Loucy (cell line): ENCODE measurements at regions not wholly inside any gene's neighbourhood (a gene's known extent, or its start where the extent isn't known, plus 50 kb on each side); places are given as distances from the start of the nearest gene placed in this dataset.

ENCODE experiments used
- EZH2phosphoT487 ChIP-seq: fragments of 200-600 bp; IDR thresholded peaks from 2 replicates; pipeline ENCODE4 v1.6.1; 2018; ENCODE audit warnings: antibody characterized with exemption, mild to moderate bottlenecking, moderate library complexity, borderline replicate concordance
- TF ChIP-seq, protein P1 (sequence below): fragments of 200-600 bp; sonication (generic); conservative IDR thresholded peaks from 2 replicates; pipeline ENCODE4 v1.5.1; 2014; ENCODE audit warnings: mild to moderate bottlenecking, antibody characterized with exemption, low read length

DNA sequence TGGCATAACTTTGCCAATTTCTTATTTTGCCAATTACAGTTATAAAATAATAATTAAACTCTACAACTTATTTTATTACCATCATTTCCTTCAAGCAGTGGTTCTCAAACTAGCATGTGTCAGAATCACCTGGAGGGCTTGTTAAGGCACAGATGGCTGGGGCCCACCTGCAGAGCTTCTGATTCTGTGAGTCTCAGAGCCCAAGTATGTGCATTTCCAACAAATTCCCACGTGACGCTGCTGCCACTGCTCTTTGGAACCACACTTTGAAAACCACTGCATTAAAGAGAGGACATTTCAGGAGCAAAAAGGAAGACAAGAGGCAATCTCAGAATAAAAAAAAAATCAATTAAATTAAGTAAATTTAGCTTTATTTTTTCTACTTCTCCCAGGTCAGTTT, 94.0 kb upstream of the HNRNPA3 start:
- TF ChIP-seq EZH2phosphoT487, result no peak
- TF ChIP-seq, protein P1, sequence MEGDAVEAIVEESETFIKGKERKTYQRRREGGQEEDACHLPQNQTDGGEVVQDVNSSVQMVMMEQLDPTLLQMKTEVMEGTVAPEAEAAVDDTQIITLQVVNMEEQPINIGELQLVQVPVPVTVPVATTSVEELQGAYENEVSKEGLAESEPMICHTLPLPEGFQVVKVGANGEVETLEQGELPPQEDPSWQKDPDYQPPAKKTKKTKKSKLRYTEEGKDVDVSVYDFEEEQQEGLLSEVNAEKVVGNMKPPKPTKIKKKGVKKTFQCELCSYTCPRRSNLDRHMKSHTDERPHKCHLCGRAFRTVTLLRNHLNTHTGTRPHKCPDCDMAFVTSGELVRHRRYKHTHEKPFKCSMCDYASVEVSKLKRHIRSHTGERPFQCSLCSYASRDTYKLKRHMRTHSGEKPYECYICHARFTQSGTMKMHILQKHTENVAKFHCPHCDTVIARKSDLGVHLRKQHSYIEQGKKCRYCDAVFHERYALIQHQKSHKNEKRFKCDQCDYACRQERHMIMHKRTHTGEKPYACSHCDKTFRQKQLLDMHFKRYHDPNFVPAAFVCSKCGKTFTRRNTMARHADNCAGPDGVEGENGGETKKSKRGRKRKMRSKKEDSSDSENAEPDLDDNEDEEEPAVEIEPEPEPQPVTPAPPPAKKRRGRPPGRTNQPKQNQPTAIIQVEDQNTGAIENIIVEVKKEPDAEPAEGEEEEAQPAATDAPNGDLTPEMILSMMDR, result no peak
